ENCODE measurements at regions not wholly inside any gene's neighbourhood (a gene's known extent, or its start where the extent isn't known, plus 50 kb on each side); places are given as distances from the start of the nearest gene placed in this dataset.

- no peak for TF ChIP-seq FOXK2 (IDR thresholded peaks at IDR 0.05)
- no peak for TF ChIP-seq BHLHE40 (IDR thresholded peaks at IDR 0.05; ENCODE audit: borderline replicate concordance)
- TF ChIP-seq SUZ12 (IDR thresholded peaks at IDR 0.05), result no peak
- TF ChIP-seq SP1 (IDR thresholded peaks at IDR 0.05), result no peak
- TF ChIP-seq PKNOX1 (IDR thresholded peaks at IDR 0.05), result no peak
- no peak for TF ChIP-seq FOXM1 (IDR thresholded peaks at IDR 0.05; ENCODE audit: borderline replicate concordance)
- TF ChIP-seq HDGF (IDR thresholded peaks at IDR 0.05; ENCODE audit: borderline replicate concordance), result no peak
- no peak for TF ChIP-seq ELF4 (IDR thresholded peaks at IDR 0.05)
- no peak for TF ChIP-seq TARDBP (IDR thresholded peaks at IDR 0.05)
- no peak for TF ChIP-seq LEF1 (IDR thresholded peaks at IDR 0.05; ENCODE audit: borderline replicate concordance)
- TF ChIP-seq ZNF384 (IDR thresholded peaks at IDR 0.05), result no peak
These were observed 95.6 kb downstream of the CYP26B1 start for GRCh38 chr2:72051971-72052505.

Measured in HEK293T (cell line).